ENCODE measurements at regions not wholly inside any gene's neighbourhood (a gene's known extent, or its start where the extent isn't known, plus 50 kb on each side); places are given as distances from the start of the nearest gene placed in this dataset.

DNA sequence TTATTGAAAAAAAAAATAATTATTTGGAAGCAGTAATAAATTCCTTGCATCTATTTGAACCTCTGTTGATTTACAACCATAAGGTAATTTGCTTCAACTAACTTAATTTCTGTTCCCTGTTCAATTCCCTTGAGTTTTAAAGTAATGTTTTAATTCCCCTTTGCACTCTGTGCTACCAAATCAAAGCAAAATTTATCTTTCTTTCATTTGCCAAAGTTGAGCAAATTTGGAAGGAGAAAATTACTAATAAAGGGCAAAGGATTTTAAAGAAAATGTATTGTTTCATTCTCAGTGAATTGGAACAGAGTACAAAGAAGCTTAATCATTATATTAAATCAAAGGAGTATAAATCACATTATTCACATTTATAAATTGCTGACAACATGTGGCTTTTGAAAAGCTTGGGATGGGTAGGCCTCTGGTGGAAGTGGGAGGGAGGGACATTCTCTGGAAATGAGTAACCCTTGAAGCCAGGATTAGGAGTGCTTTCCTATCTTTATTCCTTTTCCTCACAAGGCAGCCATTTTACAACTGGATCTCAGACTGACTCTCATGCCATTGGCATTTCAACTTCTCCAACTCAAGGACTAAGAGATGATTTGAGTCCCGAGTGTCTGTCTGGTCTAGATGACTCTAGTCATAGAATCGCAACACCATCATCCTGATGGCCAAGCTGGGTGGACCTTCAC lies 331.6 kb upstream of the DUSP10 start:
- no peak for DNase-seq
- intact Hi-C loops (cut with DNase I): no loop called here
- H3K9me3 ChIP-seq (ENCODE audit: control insufficient read depth, low read length): no peaks in the 10 kb centered on the region
- no peak for ATAC-seq (ENCODE audit: low FRiP score)
- H3K36me3 ChIP-seq (ENCODE audit: control insufficient read depth in 1 of 2, insufficient read depth in 2 of 2, low read length in 1 of 2): no peaks in the 10 kb centered on the region
- H3K4me1 ChIP-seq (ENCODE audit: control insufficient read depth in 1 of 2, insufficient read depth in 2 of 2, low read length in 2 of 2): no peaks in the 10 kb centered on the region
- H3K4me3 ChIP-seq (ENCODE audit: low read length in 2 of 2): no peak overlapping the region
- no peak overlapping the region for H3K27ac ChIP-seq (ENCODE audit: low read depth in 1 of 2, low read length in 2 of 2)
- 84 to 86% methylated on average over 2 of the region's 2 CpGs for WGBS, 2 donors
- no peaks in the 10 kb centered on the region for H3K27me3 ChIP-seq (ENCODE audit: control insufficient read depth in 1 of 2, insufficient read depth in 2 of 2, low read length in 1 of 2)

DNA sequence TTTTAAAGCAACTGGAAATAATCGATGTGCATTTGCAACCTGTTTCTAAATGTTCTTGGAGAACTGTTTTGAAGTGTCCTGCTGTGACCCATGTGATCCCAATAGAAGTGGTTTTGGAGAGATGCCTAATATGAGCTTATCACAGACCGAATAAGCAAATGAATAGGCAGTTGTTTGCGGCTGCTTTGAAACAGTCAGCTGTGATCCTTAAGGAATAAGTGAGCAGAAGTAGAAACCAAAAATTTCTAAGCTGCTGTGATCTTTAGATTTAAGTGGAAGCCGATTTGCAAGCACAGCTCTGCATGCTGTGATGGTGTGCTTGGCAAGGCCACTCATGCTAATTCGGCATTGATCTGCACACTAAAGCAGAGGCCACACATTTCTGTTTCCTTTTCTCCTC lies 329.5 kb upstream of the DUSP10 start:
- Histone ChIP-seq H3K36me3 (ENCODE audit: control insufficient read depth in 1 of 2, insufficient read depth in 2 of 2, low read length in 1 of 2) (no peaks in the 10 kb centered on the region), H3K4me3 (ENCODE audit: low read length in 2 of 2) (no peak overlapping the region), H3K4me1 (ENCODE audit: control insufficient read depth in 1 of 2, insufficient read depth in 2 of 2, low read length in 2 of 2) (no peaks in the 10 kb centered on the region), H3K27ac (ENCODE audit: low read depth in 1 of 2, low read length in 2 of 2) (no peak overlapping the region), H3K9me3 (ENCODE audit: control insufficient read depth, low read length) (no peaks in the 10 kb centered on the region), H3K27me3 (ENCODE audit: control insufficient read depth in 1 of 2, insufficient read depth in 2 of 2, low read length in 1 of 2) (no peaks in the 10 kb centered on the region)
- 68 to 69% methylated on average over 5 of the region's 5 CpGs for WGBS, 2 donors
- no peak for DNase-seq
- ATAC-seq (ENCODE audit: low FRiP score): no peak
- intact Hi-C loops (cut with DNase I): no loop called here

DNA sequence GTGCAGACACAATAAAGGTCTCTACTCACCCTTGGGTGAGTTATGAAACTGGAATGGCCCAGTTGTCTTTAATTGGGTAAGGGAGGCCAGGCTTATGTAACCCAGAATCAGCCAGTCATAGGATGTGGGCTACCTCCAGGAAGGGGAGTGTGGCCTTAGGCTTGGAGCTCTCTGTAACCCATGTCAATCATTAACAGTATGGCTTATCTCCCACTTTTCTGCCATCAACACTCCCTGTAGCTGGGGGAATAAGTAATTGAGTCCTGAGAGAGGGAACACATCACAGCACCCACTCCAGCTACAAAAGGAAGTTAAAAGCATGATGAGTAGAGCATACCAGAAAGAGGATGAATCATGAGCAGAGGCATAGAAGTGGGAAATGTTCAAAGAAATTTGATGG lies 327.0 kb upstream of the DUSP10 start:
- H3K9me3 ChIP-seq (ENCODE audit: control insufficient read depth, low read length): peaks cover 3% of the 10 kb centered on the region
- H3K36me3 ChIP-seq (ENCODE audit: control insufficient read depth in 1 of 2, insufficient read depth in 2 of 2, low read length in 1 of 2): no peaks in the 10 kb centered on the region
- ATAC-seq (ENCODE audit: low FRiP score): no peak
- no peaks in the 10 kb centered on the region for H3K4me1 ChIP-seq (ENCODE audit: control insufficient read depth in 1 of 2, insufficient read depth in 2 of 2, low read length in 2 of 2)
- intact Hi-C loops (cut with DNase I): no loop called here
- no peaks in the 10 kb centered on the region for H3K27me3 ChIP-seq (ENCODE audit: control insufficient read depth in 1 of 2, insufficient read depth in 2 of 2, low read length in 1 of 2)
- no peak overlapping the region for H3K27ac ChIP-seq (ENCODE audit: low read depth in 1 of 2, low read length in 2 of 2)
- H3K4me3 ChIP-seq (ENCODE audit: low read length in 2 of 2): no peak overlapping the region
- DNase-seq: no peak

DNA sequence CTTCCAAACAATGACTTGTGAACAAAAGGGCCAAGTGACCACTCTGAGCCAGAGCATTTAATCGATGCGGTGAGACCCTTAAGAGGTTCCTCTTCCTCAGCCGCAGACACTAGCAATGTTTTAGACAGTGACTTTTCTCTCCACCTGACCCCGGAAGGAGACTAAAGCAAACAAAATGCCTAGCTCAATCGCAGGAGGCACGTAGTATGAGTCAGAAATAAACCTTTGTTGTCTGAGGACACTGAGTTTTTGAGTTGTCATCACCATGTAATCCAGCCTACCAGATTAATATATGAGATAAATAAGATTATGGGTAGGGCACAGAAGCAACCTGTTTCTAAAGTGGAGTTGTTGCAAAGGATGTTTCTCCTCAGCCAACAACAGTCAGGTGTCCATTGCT lies 326.2 kb upstream of the DUSP10 start:
- DNase-seq: no peak
- no peaks in the 10 kb centered on the region for H3K36me3 ChIP-seq (ENCODE audit: control insufficient read depth in 1 of 2, insufficient read depth in 2 of 2, low read length in 1 of 2)
- intact Hi-C loops (cut with DNase I): no loop called here
- no peak for ATAC-seq (ENCODE audit: low FRiP score)
- no peak overlapping the region for H3K4me3 ChIP-seq (ENCODE audit: low read length in 2 of 2)
- no peaks in the 10 kb centered on the region for H3K27me3 ChIP-seq (ENCODE audit: control insufficient read depth in 1 of 2, insufficient read depth in 2 of 2, low read length in 1 of 2)
- no peaks in the 10 kb centered on the region for H3K4me1 ChIP-seq (ENCODE audit: control insufficient read depth in 1 of 2, insufficient read depth in 2 of 2, low read length in 2 of 2)
- H3K9me3 ChIP-seq (ENCODE audit: control insufficient read depth, low read length): peaks cover 5% of the 10 kb centered on the region
- no peak overlapping the region for H3K27ac ChIP-seq (ENCODE audit: low read depth in 1 of 2, low read length in 2 of 2)
- 84 to 88% methylated on average over 6 of the region's 6 CpGs for WGBS, 2 donors

DNA sequence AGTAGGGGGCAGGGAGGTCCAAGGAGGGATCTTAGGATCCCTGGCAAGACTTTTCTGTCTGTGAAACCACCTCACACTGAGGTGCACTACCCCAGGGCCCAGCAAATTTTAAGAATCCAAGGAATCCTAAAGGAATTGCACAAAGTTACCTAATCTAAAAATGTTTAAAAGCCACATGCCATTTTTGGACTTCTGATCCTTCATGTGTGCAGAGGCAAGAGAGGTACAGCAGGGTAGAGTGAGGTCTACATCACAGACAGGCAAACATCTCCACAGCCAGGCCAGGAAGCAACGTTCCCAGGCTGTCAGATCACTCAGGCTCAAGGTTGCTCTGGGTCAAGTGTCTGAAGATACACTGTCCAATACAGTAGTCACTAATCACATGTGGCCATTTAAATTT lies 324.6 kb upstream of the DUSP10 start:
- Histone ChIP-seq H3K4me3 (ENCODE audit: low read length in 2 of 2) (no peak overlapping the region), H3K27me3 (ENCODE audit: control insufficient read depth in 1 of 2, insufficient read depth in 2 of 2, low read length in 1 of 2) (no peaks in the 10 kb centered on the region), H3K9me3 (ENCODE audit: control insufficient read depth, low read length) (peaks cover 5% of the 10 kb centered on the region), H3K27ac (ENCODE audit: low read depth in 1 of 2, low read length in 2 of 2) (no peak overlapping the region), H3K36me3 (ENCODE audit: control insufficient read depth in 1 of 2, insufficient read depth in 2 of 2, low read length in 1 of 2) (no peaks in the 10 kb centered on the region), H3K4me1 (ENCODE audit: control insufficient read depth in 1 of 2, insufficient read depth in 2 of 2, low read length in 2 of 2) (no peaks in the 10 kb centered on the region)
- intact Hi-C loops (cut with DNase I): no loop called here
- no peak for DNase-seq
- 29 to 38% methylated on average over 1 of the region's 1 CpG for WGBS, 2 donors
- no peak for ATAC-seq (ENCODE audit: low FRiP score)

- Histone ChIP-seq H3K4me1 (ENCODE audit: control insufficient read depth in 1 of 2, insufficient read depth in 2 of 2, low read length in 2 of 2) (no peaks in the 10 kb centered on the region), H3K27ac (ENCODE audit: low read depth in 1 of 2, low read length in 2 of 2) (no peak overlapping the region), H3K4me3 (ENCODE audit: low read length in 2 of 2) (no peak overlapping the region), H3K9me3 (ENCODE audit: control insufficient read depth, low read length) (peaks cover 5% of the 10 kb centered on the region), H3K36me3 (ENCODE audit: control insufficient read depth in 1 of 2, insufficient read depth in 2 of 2, low read length in 1 of 2) (no peaks in the 10 kb centered on the region), H3K27me3 (ENCODE audit: control insufficient read depth in 1 of 2, insufficient read depth in 2 of 2, low read length in 1 of 2) (no peaks in the 10 kb centered on the region)
- intact Hi-C loops (cut with DNase I): no loop called here
- no peak for ATAC-seq (ENCODE audit: low FRiP score)
- WGBS, 2 donors: 95 to 96% methylated on average over 3 of the region's 3 CpGs
- DNase-seq: no peak
These were observed 323.3 kb upstream of the DUSP10 start for GRCh38 chr1:222065234-222065633.

- no peaks in the 10 kb centered on the region for H3K36me3 ChIP-seq (ENCODE audit: control insufficient read depth in 1 of 2, insufficient read depth in 2 of 2, low read length in 1 of 2)
- no peaks in the 10 kb centered on the region for H3K4me1 ChIP-seq (ENCODE audit: control insufficient read depth in 1 of 2, insufficient read depth in 2 of 2, low read length in 2 of 2)
- no peaks in the 10 kb centered on the region for H3K27me3 ChIP-seq (ENCODE audit: control insufficient read depth in 1 of 2, insufficient read depth in 2 of 2, low read length in 1 of 2)
- ATAC-seq (ENCODE audit: low FRiP score) (no peak), DNase-seq (no peak)
- 87 to 90% methylated on average over 3 of the region's 3 CpGs for WGBS, 2 donors
- no peak overlapping the region for H3K4me3 ChIP-seq (ENCODE audit: low read length in 2 of 2)
- H3K9me3 ChIP-seq (ENCODE audit: control insufficient read depth, low read length): peaks cover 5% of the 10 kb centered on the region
- no peak overlapping the region for H3K27ac ChIP-seq (ENCODE audit: low read depth in 1 of 2, low read length in 2 of 2)
- intact Hi-C loops (cut with DNase I): no loop called here
These were observed 322.7 kb upstream of the DUSP10 start for GRCh38 chr1:222064388-222065211.

GRCh38 chr1:222062640-222063039 lies 320.8 kb upstream of the DUSP10 start:
- H3K27ac ChIP-seq (ENCODE audit: low read depth in 1 of 2, low read length in 2 of 2): no peak overlapping the region
- H3K9me3 ChIP-seq (ENCODE audit: control insufficient read depth, low read length): peaks cover 5% of the 10 kb centered on the region
- intact Hi-C loops (cut with DNase I): no loop called here
- DNase-seq (no peak), ATAC-seq (ENCODE audit: low FRiP score) (no peak)
- no peaks in the 10 kb centered on the region for H3K4me1 ChIP-seq (ENCODE audit: control insufficient read depth in 1 of 2, insufficient read depth in 2 of 2, low read length in 2 of 2)
- no peaks in the 10 kb centered on the region for H3K27me3 ChIP-seq (ENCODE audit: control insufficient read depth in 1 of 2, insufficient read depth in 2 of 2, low read length in 1 of 2)
- no peaks in the 10 kb centered on the region for H3K36me3 ChIP-seq (ENCODE audit: control insufficient read depth in 1 of 2, insufficient read depth in 2 of 2, low read length in 1 of 2)
- H3K4me3 ChIP-seq (ENCODE audit: low read length in 2 of 2): no peak overlapping the region

DNA sequence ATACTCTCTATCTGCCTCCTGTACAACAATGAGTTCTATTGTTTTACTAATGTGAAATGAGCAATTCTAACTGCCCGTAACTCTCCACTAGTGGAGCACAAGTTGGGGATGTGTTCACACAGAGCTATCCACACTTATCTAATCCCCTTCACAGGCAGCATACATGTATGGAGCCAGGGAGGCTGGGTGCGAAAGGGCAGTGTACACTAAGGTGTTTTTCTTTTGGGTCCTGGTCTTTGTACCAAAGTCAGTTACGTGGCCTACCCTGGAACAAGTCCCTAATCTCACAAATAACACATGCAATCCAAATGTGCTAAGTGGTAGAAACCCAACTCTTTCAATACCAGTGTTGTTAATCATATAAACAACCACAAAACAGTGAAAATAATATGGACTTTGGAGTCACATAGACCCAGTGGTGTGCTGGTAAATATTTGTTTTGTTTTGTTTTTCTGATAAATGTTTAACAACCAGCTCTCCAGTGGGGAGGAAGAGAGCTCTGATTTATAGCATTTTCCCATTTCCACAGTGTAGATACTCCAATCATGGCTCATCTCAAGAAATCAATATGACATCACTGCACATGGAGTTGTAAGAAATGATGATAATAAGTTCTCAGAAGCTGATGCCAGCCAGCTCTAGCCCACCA lies 319.9 kb upstream of the DUSP10 start:
- ATAC-seq (ENCODE audit: low FRiP score): no peak
- WGBS, 2 donors: 76 to 77% methylated on average over 3 of the region's 3 CpGs

More for the DNA sequence above, 319.9 kb upstream of the DUSP10 start:
- H3K27ac ChIP-seq (ENCODE audit: low read depth in 1 of 2, low read length in 2 of 2): no peak overlapping the region
- H3K4me1 ChIP-seq (ENCODE audit: control insufficient read depth in 1 of 2, insufficient read depth in 2 of 2, low read length in 2 of 2): no peaks in the 10 kb centered on the region
- intact Hi-C loops (cut with DNase I): no loop called here
- H3K9me3 ChIP-seq (ENCODE audit: control insufficient read depth, low read length): peaks cover 5% of the 10 kb centered on the region
- H3K4me3 ChIP-seq (ENCODE audit: low read length in 2 of 2): no peak overlapping the region
- H3K27me3 ChIP-seq (ENCODE audit: control insufficient read depth in 1 of 2, insufficient read depth in 2 of 2, low read length in 1 of 2): no peaks in the 10 kb centered on the region
- H3K36me3 ChIP-seq (ENCODE audit: control insufficient read depth in 1 of 2, insufficient read depth in 2 of 2, low read length in 1 of 2): no peaks in the 10 kb centered on the region
- DNase-seq: no peak
